Body of pancreas (tissue), 4 donors: ENCODE measurements at regions not wholly inside any gene's neighbourhood (a gene's known extent, or its start where the extent isn't known, plus 50 kb on each side); places are given as distances from the start of the nearest gene placed in this dataset.

Experiments
- POLR2A ChIP-seq, 3 donors: fragments of 450-650 bp; IDR thresholded peaks; one replicate each; pipeline ENCODE4 v1.6.1; 2016; ENCODE audit warnings: antibody characterized with exemption in 3 of 3, mild to moderate bottlenecking in 2 of 3
- TF ChIP-seq, protein P1 (sequence below), 7 experiments: fragments of 450-650 bp in 4 of 7; fragments of 200-600 bp in 3 of 7; sonication (generic) in 3 of 7; IDR thresholded peaks; one replicate each; pipeline ENCODE4 v1.5.1; 2016 to 2019; ENCODE audit warnings: antibody characterized with exemption in 7 of 7

DNA sequence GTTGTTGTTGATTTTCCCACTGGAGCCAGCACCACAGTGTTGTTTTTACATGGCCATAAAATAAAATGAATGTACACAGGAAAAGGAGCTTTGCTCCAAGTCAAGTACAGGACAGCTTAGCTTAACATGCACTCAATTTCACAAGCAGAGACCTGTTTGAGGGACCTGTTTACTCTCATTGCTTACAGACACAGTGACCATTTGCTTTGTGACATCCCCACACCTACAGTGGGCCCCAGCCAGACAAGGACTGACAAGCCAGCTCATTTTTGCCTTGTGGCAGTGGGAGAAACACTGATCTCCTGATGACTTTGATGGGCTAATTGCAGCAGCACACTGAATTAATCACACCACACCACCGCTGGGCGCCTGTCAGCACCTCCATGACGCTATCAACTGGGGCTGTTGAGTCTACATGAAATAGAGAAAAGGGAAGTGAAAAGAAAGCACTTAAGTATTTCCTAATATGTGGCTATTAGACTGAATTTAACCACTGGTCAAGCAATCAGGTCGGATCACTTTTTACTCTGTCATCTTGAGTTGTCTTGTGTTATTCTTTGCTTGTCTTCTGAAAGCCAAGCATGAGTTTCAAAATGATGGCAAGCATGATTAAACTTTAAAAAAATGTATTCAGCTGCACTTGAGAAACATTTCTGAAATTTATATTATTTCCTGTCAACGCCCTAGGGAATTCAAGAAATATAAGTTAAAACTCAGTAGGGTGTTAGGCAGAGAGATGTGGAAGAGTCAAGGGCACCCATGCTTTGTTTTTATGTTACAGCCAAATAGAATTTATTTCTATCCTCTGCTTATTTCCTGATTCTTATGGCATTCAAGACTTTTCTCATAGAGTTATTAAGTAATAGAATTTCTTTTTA is 557.7 kb downstream of the RAB28 start:
- TF ChIP-seq, protein P1, sequence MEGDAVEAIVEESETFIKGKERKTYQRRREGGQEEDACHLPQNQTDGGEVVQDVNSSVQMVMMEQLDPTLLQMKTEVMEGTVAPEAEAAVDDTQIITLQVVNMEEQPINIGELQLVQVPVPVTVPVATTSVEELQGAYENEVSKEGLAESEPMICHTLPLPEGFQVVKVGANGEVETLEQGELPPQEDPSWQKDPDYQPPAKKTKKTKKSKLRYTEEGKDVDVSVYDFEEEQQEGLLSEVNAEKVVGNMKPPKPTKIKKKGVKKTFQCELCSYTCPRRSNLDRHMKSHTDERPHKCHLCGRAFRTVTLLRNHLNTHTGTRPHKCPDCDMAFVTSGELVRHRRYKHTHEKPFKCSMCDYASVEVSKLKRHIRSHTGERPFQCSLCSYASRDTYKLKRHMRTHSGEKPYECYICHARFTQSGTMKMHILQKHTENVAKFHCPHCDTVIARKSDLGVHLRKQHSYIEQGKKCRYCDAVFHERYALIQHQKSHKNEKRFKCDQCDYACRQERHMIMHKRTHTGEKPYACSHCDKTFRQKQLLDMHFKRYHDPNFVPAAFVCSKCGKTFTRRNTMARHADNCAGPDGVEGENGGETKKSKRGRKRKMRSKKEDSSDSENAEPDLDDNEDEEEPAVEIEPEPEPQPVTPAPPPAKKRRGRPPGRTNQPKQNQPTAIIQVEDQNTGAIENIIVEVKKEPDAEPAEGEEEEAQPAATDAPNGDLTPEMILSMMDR (IDR thresholded peaks at IDR 0.05), result no peak
- no peak for TF ChIP-seq POLR2A (IDR thresholded peaks at IDR 0.05)
